Activated CD4-positive, alpha-beta memory T cell treated with anti-CD3 and anti-CD28 coated beads, Interleukin-2, amount 10 ng/mL, durations not matched to agents 7 days and 5 days (primary cell): ENCODE measurements at regions not wholly inside any gene's neighbourhood (a gene's known extent, or its start where the extent isn't known, plus 50 kb on each side); places are given as distances from the start of the nearest gene placed in this dataset.

Experiments
- CTCF ChIA-PET: fragments of 350-600 bp; sonication (Branson Sonifier 250); formaldehyde crosslinking; loops from one replicate; lab custom pipeline; 2021; ENCODE audit warnings: antibody characterized with exemption, inconsistent platforms; lab: Charles Lee
- POLR2A ChIA-PET: fragments of 350-600 bp; sonication (Branson Sonifier 250); formaldehyde crosslinking; loops from one replicate; lab custom pipeline; 2021; ENCODE audit warnings: antibody characterized with exemption; lab: Charles Lee
- DNase-seq: peaks from one replicate; pipeline ENCODE4 v3.0.0-alpha.2; 2020
- H3K27ac Mint-ChIP-seq: one replicate; pipeline ENCODE4 v1.8.0; 2021; ENCODE audit warnings: mild to moderate bottlenecking, mixed read lengths
- H3K27me3 Mint-ChIP-seq: one replicate; pipeline ENCODE4 v1.8.0; 2021; ENCODE audit warnings: mixed read lengths
- H3K36me3 Mint-ChIP-seq: one replicate; pipeline ENCODE4 v1.8.0; 2021; ENCODE audit warnings: low read depth, mixed read lengths
- H3K4me1 Mint-ChIP-seq: one replicate; pipeline ENCODE4 v1.8.0; 2021; ENCODE audit warnings: mixed read lengths
- H3K4me3 Mint-ChIP-seq: one replicate; pipeline ENCODE4 v1.8.0; 2021; ENCODE audit warnings: mild to moderate bottlenecking, mixed read lengths
- H3K9me3 Mint-ChIP-seq: one replicate; pipeline ENCODE4 v1.8.0; 2021; ENCODE audit warnings: mixed read lengths

- Mint-ChIP-seq H3K36me3 (no peaks in the 10 kb centered on the region), H3K9me3 (no peaks in the 10 kb centered on the region), H3K4me3 (no peak overlapping the region), H3K4me1 (no peaks in the 10 kb centered on the region), H3K27me3 (no peaks in the 10 kb centered on the region), H3K27ac (no peak overlapping the region)
- no peak for DNase-seq
- ChIA-PET CTCF (no interaction called here), POLR2A (no interaction called here)
Observed at GRCh38 chr5:103943230-103943629, 380.6 kb upstream of the NUDT12 start.

DNA sequence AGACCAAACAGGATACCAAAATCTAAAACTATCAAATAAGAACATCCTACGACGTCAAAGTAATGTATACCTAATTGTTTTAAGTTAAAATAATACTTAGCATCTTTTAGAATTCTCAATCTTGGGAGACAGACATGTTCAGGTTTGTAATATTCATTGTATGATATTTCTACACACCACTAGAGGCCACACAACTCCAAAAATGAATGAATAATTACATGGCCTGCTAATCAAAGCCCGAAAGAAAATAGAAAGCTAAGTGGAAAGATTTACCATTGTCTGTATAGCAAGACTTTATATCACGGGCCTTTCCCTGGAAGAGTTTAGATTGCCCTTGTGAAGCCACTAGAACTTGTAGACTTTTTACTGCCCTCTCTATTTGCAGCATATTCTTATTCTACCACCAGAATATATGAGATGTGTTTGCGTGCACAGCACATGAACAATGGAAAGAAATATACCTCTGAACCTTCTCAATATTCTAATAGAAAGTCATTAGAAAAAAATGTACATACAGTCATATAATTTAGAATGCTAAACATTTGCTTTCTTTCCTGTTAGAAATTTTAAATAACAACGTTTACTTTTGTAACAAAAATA is 380.1 kb upstream of the NUDT12 start:
- no peak overlapping the region for H3K27ac Mint-ChIP-seq
- H3K4me3 Mint-ChIP-seq, result no peak overlapping the region
- CTCF ChIA-PET, result no interaction called here
- no peaks in the 10 kb centered on the region for H3K36me3 Mint-ChIP-seq
- H3K4me1 Mint-ChIP-seq, result no peaks in the 10 kb centered on the region
- no peaks in the 10 kb centered on the region for H3K27me3 Mint-ChIP-seq
- POLR2A ChIA-PET, result no interaction called here
- DNase-seq, result no peak
- H3K9me3 Mint-ChIP-seq, result no peaks in the 10 kb centered on the region

DNA sequence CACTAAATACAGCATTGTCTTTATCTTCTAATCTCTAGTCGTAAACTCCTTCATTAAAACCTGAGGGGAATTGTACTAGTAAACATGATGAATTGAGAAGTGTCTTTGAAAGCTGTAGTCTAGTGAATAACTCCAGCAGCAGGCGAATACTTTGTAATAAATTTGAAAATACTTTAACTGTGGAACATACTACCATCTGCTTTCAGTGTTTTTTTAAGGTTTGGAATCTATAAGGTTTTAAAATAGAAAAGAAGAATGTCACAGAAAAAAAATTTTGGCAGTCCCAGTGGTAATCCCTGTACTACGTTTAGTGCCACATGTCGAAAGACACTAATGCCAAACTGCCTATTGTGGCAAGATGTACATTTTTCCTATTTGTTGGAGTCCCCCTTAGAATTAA is 379.0 kb upstream of the NUDT12 start:
- Mint-ChIP-seq H3K36me3 (no peaks in the 10 kb centered on the region), H3K4me1 (no peaks in the 10 kb centered on the region), H3K27me3 (no peaks in the 10 kb centered on the region), H3K9me3 (no peaks in the 10 kb centered on the region), H3K4me3 (no peak overlapping the region), H3K27ac (no peak overlapping the region)
- POLR2A ChIA-PET, result no interaction called here
- no peak for DNase-seq
- CTCF ChIA-PET, result no interaction called here

DNA sequence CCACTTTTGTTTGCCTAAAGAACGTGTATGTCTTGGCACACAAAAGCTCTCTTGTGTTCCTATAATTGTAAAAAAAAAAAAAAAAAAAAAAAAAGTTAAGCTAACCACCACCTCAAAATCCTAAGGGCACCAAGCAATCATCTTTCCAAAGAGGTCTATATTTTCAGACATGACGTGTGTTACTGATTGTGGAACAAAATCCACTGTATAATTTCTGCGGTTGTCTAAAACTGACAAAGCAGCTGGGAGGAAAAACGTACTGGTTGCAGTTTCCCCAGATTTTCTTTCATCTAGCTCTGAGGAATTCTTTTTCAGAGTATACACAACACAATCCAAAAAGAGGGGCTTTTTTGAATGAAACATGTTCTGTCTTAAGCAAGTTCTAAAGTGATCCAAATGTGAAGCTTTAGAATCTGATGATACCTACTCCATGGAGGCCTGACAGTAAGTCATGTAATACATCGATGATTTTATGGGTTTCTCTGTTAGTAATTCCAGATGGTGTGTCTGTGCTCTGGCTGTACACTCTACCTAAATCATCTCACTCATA is 375.6 kb upstream of the NUDT12 start:
- no peak overlapping the region for H3K4me3 Mint-ChIP-seq
- no peaks in the 10 kb centered on the region for H3K36me3 Mint-ChIP-seq
- CTCF ChIA-PET, result no interaction called here
- H3K4me1 Mint-ChIP-seq, result no peaks in the 10 kb centered on the region
- H3K9me3 Mint-ChIP-seq, result no peaks in the 10 kb centered on the region
- no peaks in the 10 kb centered on the region for H3K27me3 Mint-ChIP-seq
- no peak for DNase-seq
- H3K27ac Mint-ChIP-seq, result no peak overlapping the region
- POLR2A ChIA-PET, result no interaction called here

- no peaks in the 10 kb centered on the region for H3K36me3 Mint-ChIP-seq
- H3K27me3 Mint-ChIP-seq, result no peaks in the 10 kb centered on the region
- H3K4me3 Mint-ChIP-seq, result no peak overlapping the region
- ChIA-PET CTCF (no interaction called here), POLR2A (no interaction called here)
- DNase-seq, result no peak
- H3K9me3 Mint-ChIP-seq, result no peaks in the 10 kb centered on the region
- H3K27ac Mint-ChIP-seq, result no peak overlapping the region
- H3K4me1 Mint-ChIP-seq, result no peaks in the 10 kb centered on the region
Observed at GRCh38 chr5:103929338-103930013, 366.9 kb upstream of the NUDT12 start.

DNA sequence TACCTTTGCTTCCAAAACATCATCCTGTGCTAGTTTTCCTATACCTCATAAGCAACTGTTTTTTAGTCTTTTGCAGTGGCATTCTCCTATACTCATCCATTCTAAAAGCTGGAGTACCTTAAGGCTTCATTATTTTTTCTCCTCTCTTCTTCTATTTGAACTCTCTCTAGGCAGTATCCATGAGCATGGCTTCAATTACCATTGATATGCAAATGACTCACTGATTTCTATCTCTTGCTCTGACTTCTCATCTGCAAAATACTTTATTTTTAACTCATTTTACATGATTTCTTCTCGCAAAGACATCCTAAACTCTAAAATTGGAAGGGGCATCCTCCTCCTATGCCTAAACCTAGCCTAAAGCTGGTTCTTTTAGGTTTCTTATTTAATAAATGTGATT is 365.1 kb upstream of the NUDT12 start:
- POLR2A ChIA-PET, result no interaction called here
- no peak overlapping the region for H3K27ac Mint-ChIP-seq
- H3K36me3 Mint-ChIP-seq, result no peaks in the 10 kb centered on the region
- H3K4me1 Mint-ChIP-seq, result no peaks in the 10 kb centered on the region
- CTCF ChIA-PET, result no interaction called here
- no peak for DNase-seq
- no peaks in the 10 kb centered on the region for H3K9me3 Mint-ChIP-seq
- no peak overlapping the region for H3K4me3 Mint-ChIP-seq
- no peaks in the 10 kb centered on the region for H3K27me3 Mint-ChIP-seq

DNA sequence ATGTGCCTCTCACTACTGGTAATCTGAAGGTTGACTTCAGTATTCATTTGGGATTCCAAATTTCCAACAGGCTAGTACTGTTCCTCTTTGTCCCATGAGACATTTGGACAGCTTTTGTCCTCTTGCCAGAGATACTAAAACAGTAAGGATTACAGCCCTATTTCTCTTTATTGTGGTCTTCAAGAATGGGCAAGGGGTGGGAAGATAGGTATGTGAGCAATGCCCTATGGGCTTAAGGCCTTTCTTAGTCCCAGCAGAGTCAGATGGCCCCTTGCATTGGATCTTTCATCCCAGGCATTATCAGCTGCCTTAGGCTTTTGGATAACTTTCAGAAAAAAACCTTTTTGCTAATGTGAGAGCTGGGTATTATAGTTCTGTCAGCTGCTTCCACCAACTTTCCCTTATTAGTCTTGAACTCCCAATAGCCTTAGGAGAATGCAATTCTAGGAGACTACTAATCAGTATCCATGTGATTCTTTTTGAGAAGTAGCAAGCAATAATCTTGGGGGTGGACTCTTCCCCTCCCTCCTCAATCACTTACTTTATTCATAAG is 361.1 kb upstream of the NUDT12 start:
- no peaks in the 10 kb centered on the region for H3K27me3 Mint-ChIP-seq
- H3K36me3 Mint-ChIP-seq, result no peaks in the 10 kb centered on the region
- no peak overlapping the region for H3K27ac Mint-ChIP-seq
- POLR2A ChIA-PET, result no interaction called here
- no peak for DNase-seq
- H3K9me3 Mint-ChIP-seq, result no peaks in the 10 kb centered on the region
- no peaks in the 10 kb centered on the region for H3K4me1 Mint-ChIP-seq
- CTCF ChIA-PET, result no interaction called here
- H3K4me3 Mint-ChIP-seq, result no peak overlapping the region

GRCh38 chr5:103919506-103919905 is 356.9 kb upstream of the NUDT12 start:
- ChIA-PET POLR2A (no interaction called here), CTCF (no interaction called here)
- H3K4me3 Mint-ChIP-seq, result no peak overlapping the region
- no peak overlapping the region for H3K27ac Mint-ChIP-seq
- H3K4me1 Mint-ChIP-seq, result no peaks in the 10 kb centered on the region
- no peaks in the 10 kb centered on the region for H3K27me3 Mint-ChIP-seq
- no peaks in the 10 kb centered on the region for H3K36me3 Mint-ChIP-seq
- no peak for DNase-seq
- no peaks in the 10 kb centered on the region for H3K9me3 Mint-ChIP-seq

DNA sequence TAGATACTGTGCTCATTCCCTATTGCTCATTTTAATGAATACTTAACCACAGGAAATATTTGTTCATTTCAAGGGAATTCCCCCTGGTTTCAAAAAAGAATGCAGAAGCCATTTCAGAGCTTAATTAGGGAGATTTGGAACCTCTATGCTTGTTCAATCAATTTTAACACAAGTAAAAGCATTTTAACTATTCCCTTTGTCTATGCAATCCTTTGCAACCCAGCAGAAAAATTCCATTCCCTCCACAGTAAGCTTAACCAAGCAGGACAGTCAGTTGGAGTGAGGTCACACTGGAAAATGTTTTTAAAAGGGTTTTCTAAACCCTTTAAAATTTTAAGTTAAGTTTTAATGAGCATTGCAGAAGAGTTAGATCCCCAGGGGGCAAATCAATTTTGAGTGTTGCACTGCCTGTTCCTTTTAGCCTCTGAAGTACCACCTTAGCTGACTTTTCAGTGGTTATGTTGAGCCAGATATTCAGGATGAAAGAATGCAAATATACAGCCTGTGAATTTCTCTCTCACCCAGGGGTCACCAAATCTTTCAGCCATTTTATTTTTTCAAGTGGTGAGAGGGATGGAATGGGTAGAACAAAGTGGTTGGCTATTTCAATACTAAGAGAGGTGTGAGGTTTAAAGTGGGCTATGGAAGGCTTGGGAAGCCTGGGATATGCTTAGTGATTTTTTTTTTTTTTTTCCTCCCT is 356.2 kb upstream of the NUDT12 start:
- H3K27me3 Mint-ChIP-seq, result no peaks in the 10 kb centered on the region
- ChIA-PET POLR2A (no interaction called here), CTCF (interaction anchor here (0.7 kb wide), 1 partner anchor 276 kb away, joined by 5 read pairs; no protein-coding TSS in a partner anchor)
- DNase-seq, result no peak
- no peaks in the 10 kb centered on the region for H3K4me1 Mint-ChIP-seq
- H3K9me3 Mint-ChIP-seq, result no peaks in the 10 kb centered on the region
- H3K4me3 Mint-ChIP-seq, result no peak overlapping the region
- H3K27ac Mint-ChIP-seq, result no peak overlapping the region
- no peaks in the 10 kb centered on the region for H3K36me3 Mint-ChIP-seq

DNA sequence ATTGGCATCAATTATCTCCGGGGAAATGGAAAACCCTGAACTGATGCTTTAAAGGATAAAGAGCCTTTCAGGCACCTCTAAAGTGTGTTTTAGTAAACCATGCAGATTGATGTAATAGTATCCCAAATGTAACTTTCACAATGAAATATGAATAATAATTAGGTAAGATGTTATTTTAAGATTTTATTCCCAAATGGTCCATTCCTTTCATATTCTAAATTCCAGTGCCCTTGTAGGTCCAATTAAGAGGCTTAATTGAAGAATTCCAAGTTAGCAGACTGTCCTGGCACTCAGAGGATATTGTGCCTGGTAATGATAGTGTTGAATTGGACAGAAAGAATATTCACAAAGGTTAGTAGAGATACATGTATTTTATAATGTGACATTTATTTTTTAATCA is 352.5 kb upstream of the NUDT12 start:
- no peaks in the 10 kb centered on the region for H3K4me1 Mint-ChIP-seq
- ChIA-PET CTCF (no interaction called here), POLR2A (no interaction called here)
- H3K36me3 Mint-ChIP-seq, result no peaks in the 10 kb centered on the region
- H3K9me3 Mint-ChIP-seq, result no peaks in the 10 kb centered on the region
- no peaks in the 10 kb centered on the region for H3K27me3 Mint-ChIP-seq
- H3K4me3 Mint-ChIP-seq, result no peak overlapping the region
- no peak for DNase-seq
- H3K27ac Mint-ChIP-seq, result no peak overlapping the region

- Mint-ChIP-seq H3K27me3 (no peaks in the 10 kb centered on the region), H3K4me1 (no peaks in the 10 kb centered on the region), H3K9me3 (no peaks in the 10 kb centered on the region), H3K4me3 (no peak overlapping the region), H3K27ac (no peak overlapping the region), H3K36me3 (no peaks in the 10 kb centered on the region)
- ChIA-PET CTCF (no interaction called here), POLR2A (no interaction called here)
- DNase-seq, result no peak
Observed at GRCh38 chr5:103910786-103911185, 348.2 kb upstream of the NUDT12 start.

GRCh38 chr5:103910011-103910410 is 347.4 kb upstream of the NUDT12 start:
- Mint-ChIP-seq H3K27me3 (no peaks in the 10 kb centered on the region), H3K27ac (no peak overlapping the region), H3K36me3 (no peaks in the 10 kb centered on the region), H3K4me3 (no peak overlapping the region), H3K4me1 (no peaks in the 10 kb centered on the region), H3K9me3 (no peaks in the 10 kb centered on the region)
- POLR2A ChIA-PET, result no interaction called here
- CTCF ChIA-PET, result no interaction called here
- DNase-seq, result no peak

DNA sequence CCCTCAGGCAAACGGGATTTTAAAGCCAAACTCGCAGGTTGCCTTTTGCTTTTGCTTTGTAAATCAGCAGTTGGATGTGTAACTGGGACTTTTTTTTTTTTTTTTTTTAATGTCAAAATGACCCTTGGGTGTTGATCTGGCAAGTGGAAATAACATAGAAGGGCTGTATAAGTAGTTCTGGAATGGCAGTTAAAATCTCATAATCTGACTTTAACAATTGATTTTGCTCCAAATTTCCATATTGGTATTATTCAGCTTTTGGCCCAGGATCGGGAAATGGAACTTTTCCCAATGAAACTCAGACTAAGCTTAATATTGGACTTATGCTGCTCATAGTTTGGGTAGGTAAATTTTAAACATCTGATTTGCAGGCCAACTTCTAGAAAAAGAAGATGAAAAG is 346.8 kb upstream of the NUDT12 start:
- no peaks in the 10 kb centered on the region for H3K36me3 Mint-ChIP-seq
- H3K9me3 Mint-ChIP-seq, result no peaks in the 10 kb centered on the region
- ChIA-PET CTCF (no interaction called here), POLR2A (no interaction called here)
- no peak for DNase-seq
- no peaks in the 10 kb centered on the region for H3K27me3 Mint-ChIP-seq
- no peak overlapping the region for H3K27ac Mint-ChIP-seq
- no peaks in the 10 kb centered on the region for H3K4me1 Mint-ChIP-seq
- H3K4me3 Mint-ChIP-seq, result no peak overlapping the region
